ENCODE measurements at regions not wholly inside any gene's neighbourhood (a gene's known extent, or its start where the extent isn't known, plus 50 kb on each side); places are given as distances from the start of the nearest gene placed in this dataset.

GRCh38 chr15:95450413-95450812, 880.1 kb upstream of the NR2F2 start:
- no peaks in the 10 kb centered on the region for H3F3A ChIP-seq (ENCODE audit: low read depth)
- no peak overlapping the region for H2AFZ ChIP-seq (ENCODE audit: low read length)
- no peaks in the 10 kb centered on the region for H3K9me2 ChIP-seq (replicated peaks; ENCODE audit: low read depth, low read length)
- peaks cover 91% of the 10 kb centered on the region for H3K27me3 ChIP-seq (ENCODE audit: insufficient read depth, low read length, poor library complexity, severe bottlenecking)
- no peaks in the 10 kb centered on the region for H3K9me3 ChIP-seq (ENCODE audit: insufficient read depth, low read depth, low read length)
- H3K36me3 ChIP-seq (ENCODE audit: insufficient read depth, low read length), result no peaks in the 10 kb centered on the region
- TF ChIP-seq CTCF (conservative IDR thresholded peaks at IDR 0.05; ENCODE audit: low read length) (no peak), EZH2phosphoT487 (IDR thresholded peaks at IDR 0.05; ENCODE audit: borderline replicate concordance) (no peak)
- peaks cover 12% of the 10 kb centered on the region for H3K4me1 ChIP-seq (ENCODE audit: insufficient read depth, low read length, poor library complexity, severe bottlenecking)
- H3K79me2 ChIP-seq (ENCODE audit: insufficient read depth, low read length), result no peaks in the 10 kb centered on the region
- no peak overlapping the region for H3K4me2 ChIP-seq (ENCODE audit: low read depth, low read length, poor library complexity, severe bottlenecking)
- no peak overlapping the region for H3K4me3 ChIP-seq (ENCODE audit: low read length, poor library complexity, severe bottlenecking)
- H3K9ac ChIP-seq (ENCODE audit: low read depth, low read length, poor library complexity, severe bottlenecking), result no peak overlapping the region
- H4K20me1 ChIP-seq (ENCODE audit: insufficient read depth, low read length, poor library complexity, severe bottlenecking), result peaks cover 7% of the 10 kb centered on the region

DNA sequence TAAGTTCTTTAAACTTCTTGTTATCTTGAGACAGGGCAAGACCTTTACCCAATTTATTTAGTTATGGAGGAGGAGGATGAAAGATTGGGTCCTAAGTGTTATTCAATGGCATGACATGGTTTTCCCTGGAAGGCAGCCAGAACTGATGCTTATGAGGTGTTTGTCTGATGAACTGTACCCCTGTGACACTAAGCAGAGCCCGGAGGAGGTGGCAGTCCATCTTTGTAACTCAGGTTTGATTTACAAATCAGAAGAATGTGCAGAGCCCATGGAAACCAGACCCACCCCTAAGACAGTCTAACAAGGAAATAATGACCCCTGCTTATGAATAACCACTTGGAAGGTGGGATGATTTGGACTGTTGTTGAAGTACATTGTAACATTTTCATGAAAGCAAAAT, 878.6 kb upstream of the NR2F2 start:
- H3K36me3 ChIP-seq (ENCODE audit: insufficient read depth, low read length), result no peaks in the 10 kb centered on the region
- no peak overlapping the region for H3K4me3 ChIP-seq (ENCODE audit: low read length, poor library complexity, severe bottlenecking)
- peaks cover 6% of the 10 kb centered on the region for H4K20me1 ChIP-seq (ENCODE audit: insufficient read depth, low read length, poor library complexity, severe bottlenecking)
- H3K4me2 ChIP-seq (ENCODE audit: low read depth, low read length, poor library complexity, severe bottlenecking), result no peak overlapping the region
- TF ChIP-seq EZH2phosphoT487 (IDR thresholded peaks at IDR 0.05; ENCODE audit: borderline replicate concordance) (no peak), CTCF (conservative IDR thresholded peaks at IDR 0.05; ENCODE audit: low read length) (no peak)
- peaks cover 13% of the 10 kb centered on the region for H3K4me1 ChIP-seq (ENCODE audit: insufficient read depth, low read length, poor library complexity, severe bottlenecking)
- no peak overlapping the region for H3K9ac ChIP-seq (ENCODE audit: low read depth, low read length, poor library complexity, severe bottlenecking)
- H3F3A ChIP-seq (ENCODE audit: low read depth), result no peaks in the 10 kb centered on the region
- H3K27me3 ChIP-seq (ENCODE audit: insufficient read depth, low read length, poor library complexity, severe bottlenecking), result peaks cover 96% of the 10 kb centered on the region
- no peaks in the 10 kb centered on the region for H3K9me2 ChIP-seq (replicated peaks; ENCODE audit: low read depth, low read length)
- H3K9me3 ChIP-seq (ENCODE audit: insufficient read depth, low read depth, low read length), result no peaks in the 10 kb centered on the region
- no peak overlapping the region for H2AFZ ChIP-seq (ENCODE audit: low read length)
- H3K79me2 ChIP-seq (ENCODE audit: insufficient read depth, low read length), result no peaks in the 10 kb centered on the region

GRCh38 chr15:95454403-95455262, 875.9 kb upstream of the NR2F2 start:
- Histone ChIP-seq H3K4me1 (ENCODE audit: insufficient read depth, low read length, poor library complexity, severe bottlenecking) (peaks cover 10% of the 10 kb centered on the region), H4K20me1 (ENCODE audit: insufficient read depth, low read length, poor library complexity, severe bottlenecking) (peaks cover 2% of the 10 kb centered on the region), H3K9ac (ENCODE audit: low read depth, low read length, poor library complexity, severe bottlenecking) (no peak overlapping the region), H3K27me3 (ENCODE audit: insufficient read depth, low read length, poor library complexity, severe bottlenecking) (peaks cover 100% of the 10 kb centered on the region), H3K79me2 (ENCODE audit: insufficient read depth, low read length) (no peaks in the 10 kb centered on the region), H3K9me3 (ENCODE audit: insufficient read depth, low read depth, low read length) (no peaks in the 10 kb centered on the region), H3K36me3 (ENCODE audit: insufficient read depth, low read length) (no peaks in the 10 kb centered on the region), H2AFZ (ENCODE audit: low read length) (no peak overlapping the region), H3F3A (ENCODE audit: low read depth) (no peaks in the 10 kb centered on the region), H3K4me2 (ENCODE audit: low read depth, low read length, poor library complexity, severe bottlenecking) (no peak overlapping the region), H3K9me2 (replicated peaks; ENCODE audit: low read depth, low read length) (no peaks in the 10 kb centered on the region), H3K4me3 (ENCODE audit: low read length, poor library complexity, severe bottlenecking) (no peak overlapping the region)
- TF ChIP-seq CTCF (conservative IDR thresholded peaks at IDR 0.05; ENCODE audit: low read length) (no peak), EZH2phosphoT487 (IDR thresholded peaks at IDR 0.05; ENCODE audit: borderline replicate concordance) (no peak)
